ENCODE measurements at regions not wholly inside any gene's neighbourhood (a gene's known extent, or its start where the extent isn't known, plus 50 kb on each side); places are given as distances from the start of the nearest gene placed in this dataset.
"Not testable (repeated sequence)": the region's sequence is repeated elsewhere in the genome, so short reads cannot be mapped to it uniquely, and the experiment has no call there.

DNA sequence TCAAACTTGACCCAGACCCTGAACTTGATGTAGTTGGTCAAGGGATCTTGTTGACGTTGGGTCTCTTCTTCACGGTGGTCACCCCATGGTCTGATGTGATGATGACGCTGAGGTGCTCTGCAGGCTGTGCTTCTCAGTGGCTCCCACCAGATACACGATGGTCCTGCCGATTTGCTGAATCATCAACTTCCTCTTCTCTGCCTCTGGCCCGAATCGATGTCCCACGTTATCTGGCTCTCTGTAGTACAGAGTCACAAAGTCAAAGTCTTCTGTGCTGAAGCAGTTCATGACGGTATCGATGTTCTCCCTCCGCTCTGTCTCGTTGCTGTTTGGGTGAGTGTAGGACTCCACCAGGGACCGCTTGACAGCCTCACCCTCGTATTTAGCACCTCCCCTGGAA is 58.5 kb upstream of the ZNF195 start:
- not testable (repeated sequence) for DNase-seq

- no peak for DNase-seq
These were observed 56.0 kb upstream of the ZNF195 start for GRCh38 chr11:3434976-3435375.

DNA sequence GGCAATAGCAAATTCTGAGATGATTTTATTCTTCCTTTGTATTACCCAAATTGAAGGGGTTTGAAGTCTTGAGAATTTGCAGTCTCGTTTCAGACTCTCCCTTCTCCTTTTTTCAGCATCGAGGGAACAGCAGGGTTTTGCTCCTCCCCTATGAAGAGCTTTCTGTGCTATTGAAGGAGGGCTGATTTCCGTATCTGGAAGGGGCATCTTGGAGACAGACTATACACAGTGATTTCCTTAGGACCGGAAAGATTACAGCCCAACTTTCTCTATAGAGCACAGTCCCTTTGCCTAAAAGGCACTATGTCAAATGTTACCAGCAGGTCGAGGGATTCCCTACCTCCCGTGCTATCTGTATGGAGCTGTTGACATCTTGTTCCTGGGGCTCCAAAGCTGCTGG is 50.2 kb upstream of the ZNF195 start:
- DNase-seq = not testable (repeated sequence)
